GM19035 (cell line): ENCODE measurements at regions not wholly inside any gene's neighbourhood (a gene's known extent, or its start where the extent isn't known, plus 50 kb on each side); places are given as distances from the start of the nearest gene placed in this dataset.

Experiments used
- ATAC-seq: cut with Tn5 transposase; IDR thresholded peaks from one replicate; pipeline ENCODE4 v1.9.1; 2021; ENCODE audit not compliant: unreplicated experiment

- ATAC-seq, result no peak
These were observed 57.2 kb upstream of the JDP2 start for GRCh38 chr14:75370416-75371205.

- no peak for ATAC-seq
These were observed 56.5 kb upstream of the JDP2 start for GRCh38 chr14:75371297-75371696.

GRCh38 chr14:75372260-75372659 is 55.6 kb upstream of the JDP2 start:
- no peak for ATAC-seq

- no peak for ATAC-seq
These were observed 54.7 kb upstream of the JDP2 start for GRCh38 chr14:75373133-75373532.

GRCh38 chr14:75373616-75374015 is 54.2 kb upstream of the JDP2 start:
- no peak for ATAC-seq

GRCh38 chr14:75374911-75375310 is 52.9 kb upstream of the JDP2 start:
- no peak for ATAC-seq

- ATAC-seq, result no peak
These were observed 51.8 kb upstream of the JDP2 start for GRCh38 chr14:75375983-75376382.
